Prostate gland (tissue), 2 donors: ENCODE measurements at regions not wholly inside any gene's neighbourhood (a gene's known extent, or its start where the extent isn't known, plus 50 kb on each side); places are given as distances from the start of the nearest gene placed in this dataset.

Source experiments
- DNase-seq: peaks from one replicate; pipeline ENCODE4 v3.0.0-alpha.2; 2019; ENCODE audit warnings: low spot score
- H3K27ac ChIP-seq, 2 donors: fragments of 200-600 bp; sonication (generic); 2 replicates each; pipeline ENCODE4 v1.5.1; 2017 to 2019
- H3K27me3 ChIP-seq: fragments of 200-600 bp; sonication (generic); replicated peaks from 2 replicates; pipeline ENCODE4 v1.5.1; 2019; ENCODE audit not compliant: insufficient read depth
- H3K36me3 ChIP-seq, 2 donors: fragments of 200-600 bp; sonication (generic); 1 replicate in 1 of 2; 2 replicates in 1 of 2; pipeline versions ENCODE4 v1.5.1 to v1.8.1; 2017 to 2019
- H3K4me1 ChIP-seq: fragments of 200-600 bp; sonication (generic); replicated peaks from 2 replicates; pipeline ENCODE4 v1.5.1; 2019
- H3K4me3 ChIP-seq, 2 donors: fragments of 200-600 bp; sonication (generic); 2 replicates each; pipeline ENCODE4 v1.5.1; 2017 to 2019
- H3K9me3 ChIP-seq: fragments of 200-600 bp; sonication (generic); 2 replicates; pipeline ENCODE4 v1.5.1; 2017
- POLR2A ChIP-seq: fragments of 450-650 bp; IDR thresholded peaks from one replicate; pipeline ENCODE4 v1.6.1; 2016; ENCODE audit warnings: antibody characterized with exemption, mild to moderate bottlenecking
- POLR2AphosphoS5 ChIP-seq: sonication (generic); formaldehyde crosslinking; IDR thresholded peaks from one replicate; pipeline ENCODE4 v1.6.1; 2017; ENCODE audit warnings: antibody characterized with exemption
- WGBS: methylation state at CpG from one replicate; pipeline ENCODE4 v1.1.5; 2018; 5-methylcytosine and 5-hydroxymethylcytosine counted together
- intact Hi-C: fragments of 100-400 bp; cut with DNase I; formaldehyde crosslinking; loops from one replicate; pipeline ENCODE4 v1.14.2; 2022
- TF ChIP-seq, protein P1 (sequence below), 4 experiments: fragments of 200-600 bp in 2 of 4; fragments of 450-650 bp in 2 of 4; sonication (generic) in 2 of 4; IDR thresholded peaks; 1 replicate in 3 of 4; 2 replicates in 1 of 4; pipeline ENCODE4 v1.5.1; 2016 to 2019; ENCODE audit warnings: antibody characterized with exemption in 4 of 4, mild to moderate bottlenecking in 2 of 4, moderate library complexity in 2 of 4

DNA sequence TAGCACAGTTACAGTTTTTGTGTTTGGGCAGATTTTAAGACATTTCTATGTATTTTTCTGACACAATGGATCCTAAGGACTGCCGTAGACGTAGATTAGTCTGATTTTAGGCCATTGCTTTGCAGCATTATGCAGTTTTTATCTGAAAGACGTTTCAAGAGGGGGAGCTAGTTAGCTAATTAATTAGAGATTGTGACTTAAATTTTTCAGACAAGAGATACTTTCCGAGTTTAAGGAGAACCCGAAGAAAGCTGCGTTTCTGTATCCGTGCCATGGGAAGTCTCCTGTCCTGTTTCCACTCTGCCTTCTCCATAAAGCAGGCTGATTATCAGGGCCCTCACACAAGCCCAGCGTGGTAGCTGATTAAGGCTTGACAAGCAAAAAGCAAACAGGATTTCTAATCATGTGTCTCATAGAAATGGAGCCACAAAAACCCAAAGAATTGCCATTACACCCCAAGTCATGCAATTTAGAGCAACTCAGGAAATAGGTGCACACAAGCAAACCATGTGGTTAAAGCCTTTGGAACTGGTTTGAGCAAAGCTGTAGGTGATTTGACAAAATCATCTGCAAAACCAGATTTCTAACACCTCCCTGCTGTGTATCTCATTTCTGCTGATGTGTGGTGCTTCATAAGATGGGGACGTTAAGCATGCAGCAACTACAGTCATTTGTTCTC, 808.1 kb downstream of the RNF144A start:
- TF ChIP-seq POLR2A, result no peak
- TF ChIP-seq, protein P1, sequence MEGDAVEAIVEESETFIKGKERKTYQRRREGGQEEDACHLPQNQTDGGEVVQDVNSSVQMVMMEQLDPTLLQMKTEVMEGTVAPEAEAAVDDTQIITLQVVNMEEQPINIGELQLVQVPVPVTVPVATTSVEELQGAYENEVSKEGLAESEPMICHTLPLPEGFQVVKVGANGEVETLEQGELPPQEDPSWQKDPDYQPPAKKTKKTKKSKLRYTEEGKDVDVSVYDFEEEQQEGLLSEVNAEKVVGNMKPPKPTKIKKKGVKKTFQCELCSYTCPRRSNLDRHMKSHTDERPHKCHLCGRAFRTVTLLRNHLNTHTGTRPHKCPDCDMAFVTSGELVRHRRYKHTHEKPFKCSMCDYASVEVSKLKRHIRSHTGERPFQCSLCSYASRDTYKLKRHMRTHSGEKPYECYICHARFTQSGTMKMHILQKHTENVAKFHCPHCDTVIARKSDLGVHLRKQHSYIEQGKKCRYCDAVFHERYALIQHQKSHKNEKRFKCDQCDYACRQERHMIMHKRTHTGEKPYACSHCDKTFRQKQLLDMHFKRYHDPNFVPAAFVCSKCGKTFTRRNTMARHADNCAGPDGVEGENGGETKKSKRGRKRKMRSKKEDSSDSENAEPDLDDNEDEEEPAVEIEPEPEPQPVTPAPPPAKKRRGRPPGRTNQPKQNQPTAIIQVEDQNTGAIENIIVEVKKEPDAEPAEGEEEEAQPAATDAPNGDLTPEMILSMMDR (IDR thresholded peaks at IDR 0.05), result peak in 1 of 4 experiments; percentile 26
- WGBS, result 22% methylated on average over 9 of the region's 9 CpGs
- no peaks in the 10 kb centered on the region for H3K27me3 ChIP-seq
- no peaks in the 10 kb centered on the region for H3K36me3 ChIP-seq
- no peak overlapping the region for H3K4me3 ChIP-seq
- no peak for DNase-seq
- no peak overlapping the region for H3K27ac ChIP-seq
- intact Hi-C loops, result loop anchor here (2.0 kb wide), 1 partner anchor 961 kb away; no protein-coding TSS in a partner anchor
- H3K9me3 ChIP-seq, result no peaks in the 10 kb centered on the region
- H3K4me1 ChIP-seq, result no peaks in the 10 kb centered on the region

DNA sequence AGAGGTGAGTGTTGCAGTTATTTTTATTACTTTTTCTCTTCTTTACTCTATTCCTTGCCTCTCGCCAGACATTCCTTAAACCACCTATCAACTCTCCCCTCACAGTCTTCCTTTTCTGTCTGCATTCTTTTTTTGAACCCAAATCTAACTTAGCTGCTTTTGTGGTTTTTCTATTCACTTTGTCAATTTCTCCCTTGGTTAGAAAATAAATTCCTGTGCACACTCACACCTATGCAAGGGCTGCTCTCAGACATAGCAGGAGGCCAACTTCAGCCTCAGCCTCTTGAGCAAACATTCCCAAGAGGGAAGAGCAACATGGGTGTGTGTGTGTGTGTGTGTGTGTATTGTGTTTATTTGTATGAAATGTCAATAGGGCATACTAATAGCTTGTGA, 808.6 kb downstream of the RNF144A start:
- no peak for DNase-seq
- no peak overlapping the region for H3K4me3 ChIP-seq
- no peaks in the 10 kb centered on the region for H3K36me3 ChIP-seq
- H3K9me3 ChIP-seq, result no peaks in the 10 kb centered on the region
- no peaks in the 10 kb centered on the region for H3K4me1 ChIP-seq
- no peak overlapping the region for H3K27ac ChIP-seq
- intact Hi-C loops, result loop anchor here (2.0 kb wide), 1 partner anchor 961 kb away; no protein-coding TSS in a partner anchor
- H3K27me3 ChIP-seq, result no peaks in the 10 kb centered on the region
- WGBS, result 85% methylated on average over 1 of the region's 1 CpG
- TF ChIP-seq POLR2A (no peak), POLR2AphosphoS5 (no peak)
- TF ChIP-seq, protein P1 (IDR thresholded peaks at IDR 0.05), result no peak

DNA sequence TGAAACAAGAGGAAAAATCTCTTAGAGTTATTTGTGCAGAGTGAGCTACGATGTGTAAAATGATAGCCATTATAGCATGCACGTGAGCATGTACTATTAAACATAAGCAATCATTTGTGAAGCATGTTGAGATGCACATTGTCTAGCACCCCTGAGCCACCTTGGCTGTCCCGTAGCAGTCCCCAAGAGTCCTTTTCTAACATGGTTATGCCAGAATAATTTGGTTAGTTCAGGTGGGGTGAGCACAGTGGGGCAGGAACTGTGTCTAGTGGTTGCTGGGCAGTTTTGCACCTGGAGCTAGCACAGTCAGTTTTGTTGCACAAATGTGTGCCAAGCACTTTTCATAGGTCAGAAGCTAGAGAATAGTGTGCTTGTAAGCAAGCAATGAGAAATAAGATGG, 809.8 kb downstream of the RNF144A start:
- DNase-seq, result no peak
- WGBS, result 94% methylated on average over 3 of the region's 3 CpGs
- TF ChIP-seq POLR2A (no peak), POLR2AphosphoS5 (no peak)
- TF ChIP-seq, protein P1 (IDR thresholded peaks at IDR 0.05), result no peak
- Histone ChIP-seq H3K9me3 (no peaks in the 10 kb centered on the region), H3K4me3 (no peak overlapping the region), H3K27ac (no peak overlapping the region), H3K36me3 (no peaks in the 10 kb centered on the region), H3K27me3 (no peaks in the 10 kb centered on the region), H3K4me1 (no peaks in the 10 kb centered on the region)
- intact Hi-C loops, result no loop called here

DNA sequence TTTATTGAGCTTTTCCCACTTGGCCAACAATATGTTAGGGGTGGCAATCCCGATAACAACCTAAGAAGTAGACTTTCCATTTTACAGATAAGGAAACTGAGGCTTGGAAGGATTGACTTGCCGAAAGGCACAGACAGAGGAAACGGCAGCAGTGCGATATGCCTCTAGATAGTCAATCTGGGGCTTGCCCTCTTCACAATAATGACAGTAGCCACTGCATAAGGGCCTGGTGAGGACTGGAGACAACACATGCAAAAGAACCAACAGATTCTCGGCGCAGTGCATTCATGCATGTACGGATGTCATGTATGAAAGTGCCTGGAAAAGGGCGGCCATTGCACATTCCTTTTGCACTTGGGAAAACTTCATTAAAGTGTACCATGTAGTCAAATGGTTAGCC, 811.2 kb downstream of the RNF144A start:
- H3K27ac ChIP-seq, result no peak overlapping the region
- intact Hi-C loops, result no loop called here
- H3K4me1 ChIP-seq, result no peaks in the 10 kb centered on the region
- H3K4me3 ChIP-seq, result no peak overlapping the region
- no peak for DNase-seq
- TF ChIP-seq POLR2AphosphoS5 (no peak), POLR2A (no peak)
- TF ChIP-seq, protein P1 (IDR thresholded peaks at IDR 0.05), result no peak
- no peaks in the 10 kb centered on the region for H3K27me3 ChIP-seq
- 94% methylated on average over 8 of the region's 8 CpGs for WGBS
- H3K36me3 ChIP-seq, result no peaks in the 10 kb centered on the region
- no peaks in the 10 kb centered on the region for H3K9me3 ChIP-seq

DNA sequence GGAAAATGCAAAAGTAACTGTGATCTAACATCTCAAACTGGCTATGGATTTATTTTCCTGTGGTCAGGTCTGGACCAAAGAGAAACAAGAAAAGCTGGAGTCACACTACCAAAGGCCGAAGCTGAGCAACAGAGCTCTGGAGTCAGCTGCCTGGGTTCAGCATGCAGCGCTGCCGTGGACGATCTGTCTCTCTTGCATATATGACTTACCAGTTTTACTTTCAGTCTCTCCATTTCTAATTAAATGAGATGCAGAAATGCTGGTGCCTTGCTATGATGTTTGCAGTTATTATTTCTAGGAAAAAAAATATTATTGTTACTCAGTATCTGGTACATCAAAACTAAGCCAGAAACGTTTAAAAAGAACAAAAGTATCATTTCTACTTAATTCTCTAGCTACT, 813.2 kb downstream of the RNF144A start:
- DNase-seq, result no peak
- 76% methylated on average over 5 of the region's 5 CpGs for WGBS
- no peak overlapping the region for H3K27ac ChIP-seq
- H3K36me3 ChIP-seq, result no peaks in the 10 kb centered on the region
- TF ChIP-seq POLR2A (no peak), POLR2AphosphoS5 (no peak)
- TF ChIP-seq, protein P1 (IDR thresholded peaks at IDR 0.05), result no peak
- no peak overlapping the region for H3K4me3 ChIP-seq
- intact Hi-C loops, result no loop called here
- H3K9me3 ChIP-seq, result no peaks in the 10 kb centered on the region
- H3K27me3 ChIP-seq, result no peaks in the 10 kb centered on the region
- no peaks in the 10 kb centered on the region for H3K4me1 ChIP-seq
